B cell (primary cell): ENCODE measurements at regions not wholly inside any gene's neighbourhood (a gene's known extent, or its start where the extent isn't known, plus 50 kb on each side); places are given as distances from the start of the nearest gene placed in this dataset.

ENCODE experiments used
- EZH2 ChIP-seq: IDR thresholded peaks from 2 replicates; pipeline ENCODE4 v1.6.1; 2012; ENCODE audit warnings: borderline replicate concordance, low read depth, mild to moderate bottlenecking, moderate library complexity, low read length; ENCODE audit not compliant: insufficient read depth, poor library complexity, severe bottlenecking
- TF ChIP-seq, protein P1 (sequence below): fragments of 200-600 bp; IDR thresholded peaks from one replicate; pipeline ENCODE4 v1.8.0; 2022; ENCODE audit warnings: antibody characterized with exemption, mild to moderate bottlenecking

GRCh38 chr6:80689716-80690395 is 583.4 kb downstream of the BCKDHB start:
- TF ChIP-seq, protein P1, sequence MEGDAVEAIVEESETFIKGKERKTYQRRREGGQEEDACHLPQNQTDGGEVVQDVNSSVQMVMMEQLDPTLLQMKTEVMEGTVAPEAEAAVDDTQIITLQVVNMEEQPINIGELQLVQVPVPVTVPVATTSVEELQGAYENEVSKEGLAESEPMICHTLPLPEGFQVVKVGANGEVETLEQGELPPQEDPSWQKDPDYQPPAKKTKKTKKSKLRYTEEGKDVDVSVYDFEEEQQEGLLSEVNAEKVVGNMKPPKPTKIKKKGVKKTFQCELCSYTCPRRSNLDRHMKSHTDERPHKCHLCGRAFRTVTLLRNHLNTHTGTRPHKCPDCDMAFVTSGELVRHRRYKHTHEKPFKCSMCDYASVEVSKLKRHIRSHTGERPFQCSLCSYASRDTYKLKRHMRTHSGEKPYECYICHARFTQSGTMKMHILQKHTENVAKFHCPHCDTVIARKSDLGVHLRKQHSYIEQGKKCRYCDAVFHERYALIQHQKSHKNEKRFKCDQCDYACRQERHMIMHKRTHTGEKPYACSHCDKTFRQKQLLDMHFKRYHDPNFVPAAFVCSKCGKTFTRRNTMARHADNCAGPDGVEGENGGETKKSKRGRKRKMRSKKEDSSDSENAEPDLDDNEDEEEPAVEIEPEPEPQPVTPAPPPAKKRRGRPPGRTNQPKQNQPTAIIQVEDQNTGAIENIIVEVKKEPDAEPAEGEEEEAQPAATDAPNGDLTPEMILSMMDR, result no peak
- no peak for TF ChIP-seq EZH2
